A549 (cell line): ENCODE measurements at regions not wholly inside any gene's neighbourhood (a gene's known extent, or its start where the extent isn't known, plus 50 kb on each side); places are given as distances from the start of the nearest gene placed in this dataset.
A peak's percentile ranks its signal among the peaks of the same experiment; 100 is the strongest.

Experiments used
- ATAC-seq, 2 experiments: fragments of 200-7000 bp in 1 of 2; fragments of >200 bp in 1 of 2; cut with Nextera tagmentation in 1 of 2; cut with Tn5 transposase in 1 of 2; 3 replicates each; pipeline versions ENCODE4 v1.8.0 to v1.9.1; 2018 to 2020; ENCODE audit warnings: mild to moderate bottlenecking in 1 of 2, moderate library complexity in 1 of 2
- CTCF ChIA-PET: fragments of 300-600 bp; sonication (Branson Sonifier 250); formaldehyde crosslinking; extraction: SDS; loops from one replicate; lab custom pipeline; 2021; ENCODE audit warnings: antibody characterized with exemption, inconsistent platforms; lab: Yijun Ruan, JAX
- POLR2A ChIA-PET: fragments of 350-600 bp; formaldehyde crosslinking; extraction: SDS; loops from one replicate; lab custom pipeline; 2021; ENCODE audit warnings: antibody characterized with exemption, inconsistent platforms; lab: Yijun Ruan, JAX
- DNase-seq, 2 experiments: peaks; one replicate each; pipeline versions ENCODE4 v3.0.0 to v3.0.0-alpha.2; 2011 to 2016; ENCODE audit warnings: low read depth in 1 of 2, low spot score in 1 of 2
- FAIRE-seq: peaks from 2 replicates; lab custom pipeline; 2011; peaks lifted over from hg19 to GRCh38; lab: Jason Lieb, UNC
- H3K27ac ChIP-seq, 2 experiments: fragments of >200 bp; sonication (Bioruptor Twin); formaldehyde crosslinking; 3 replicates each; pipeline ENCODE4 v1.5.1; 2016 to 2017
- H3K4me1 ChIP-seq: fragments of >200 bp; sonication (Bioruptor Twin); formaldehyde crosslinking; 3 replicates; pipeline ENCODE4 v1.6.1; 2016
- H3K4me2 ChIP-seq: fragments of >200 bp; sonication (Bioruptor Twin); formaldehyde crosslinking; 3 replicates; pipeline ENCODE4 v1.6.1; 2016
- H3K4me3 ChIP-seq: fragments of >200 bp; sonication (Bioruptor Twin); formaldehyde crosslinking; 3 replicates; pipeline ENCODE4 v1.5.1; 2016
- H3K9me3 ChIP-seq: fragments of >200 bp; sonication (Bioruptor Twin); formaldehyde crosslinking; 3 replicates; pipeline ENCODE4 v1.6.1; 2016
- BHLHE40 ChIP-seq: IDR thresholded peaks from 2 replicates; pipeline ENCODE4 v1.6.1; 2012; ENCODE audit warnings: low read depth, low read length, inconsistent platforms
- CTCF ChIP-seq: fragments of >200 bp; sonication (Bioruptor Twin); formaldehyde crosslinking; IDR thresholded peaks from 3 replicates; pipeline ENCODE4 v1.5.1; 2016
- EHF ChIP-seq: fragments of 250-450 bp; sonication (Bioruptor Pico); IDR thresholded peaks from 2 replicates; pipeline ENCODE4 v1.5.0; 2020; ENCODE audit warnings: mild to moderate bottlenecking
- ELK1 ChIP-seq: fragments of 150-350 bp; IDR thresholded peaks from 2 replicates; pipeline ENCODE4 v1.6.1; 2014; ENCODE audit warnings: low read depth, mild to moderate bottlenecking, low read length
- ESRRA ChIP-seq: fragments of 150-350 bp; IDR thresholded peaks from 2 replicates; pipeline ENCODE4 v1.6.1; 2014; ENCODE audit warnings: mild to moderate bottlenecking, low read length, borderline replicate concordance
- FOSL2 ChIP-seq, 2 experiments: fragments of 450-650 bp in 1 of 2; fragments of >200 bp in 1 of 2; sonication (Bioruptor Twin) in 1 of 2; formaldehyde crosslinking; IDR thresholded peaks; 2 replicates each; pipeline versions ENCODE4 v1.5.0 to v1.6.1; 2016 to 2020; ENCODE audit warnings: mild to moderate bottlenecking in 1 of 2, moderate library complexity in 1 of 2
- GATA3 ChIP-seq: IDR thresholded peaks from 2 replicates; pipeline ENCODE4 v1.6.1; 2012; ENCODE audit warnings: borderline replicate concordance
- HOXB5 ChIP-seq: fragments of 250-450 bp; sonication (Bioruptor Pico); IDR thresholded peaks from 2 replicates; pipeline ENCODE4 v1.5.0; 2020; ENCODE audit warnings: mild to moderate bottlenecking, moderate library complexity
- JUN ChIP-seq, 2 experiments: fragments of >200 bp; sonication (Bioruptor Twin); formaldehyde crosslinking; IDR thresholded peaks; 2 replicates in 1 of 2; 3 replicates in 1 of 2; pipeline ENCODE4 v1.6.1; 2016 to 2017
- MAX ChIP-seq: IDR thresholded peaks from 2 replicates; pipeline ENCODE4 v1.6.1; 2012
- MAZ ChIP-seq: fragments of 150-350 bp; IDR thresholded peaks from 2 replicates; pipeline ENCODE4 v1.6.1; 2014; ENCODE audit warnings: antibody characterized with exemption, low read depth, low read length, borderline replicate concordance
- NPAS2 ChIP-seq: fragments of 250-450 bp; sonication (Bioruptor Pico); IDR thresholded peaks from 2 replicates; pipeline ENCODE4 v1.8.0; 2022; ENCODE audit warnings: mild to moderate bottlenecking, moderate library complexity, borderline replicate concordance
- PBX3 ChIP-seq: IDR thresholded peaks from 2 replicates; pipeline ENCODE4 v1.6.1; 2012
- PHF8 ChIP-seq: fragments of 200-600 bp; sonication (generic); IDR thresholded peaks from 2 replicates; pipeline ENCODE4 v1.6.1; 2016; ENCODE audit warnings: low read depth, mild to moderate bottlenecking, antibody characterized with exemption, moderate library complexity, borderline replicate concordance
- RAD21 ChIP-seq, 2 experiments: fragments of >200 bp in 1 of 2; sonication (Bioruptor Twin) in 1 of 2; formaldehyde crosslinking in 1 of 2; IDR thresholded peaks in 1 of 2; conservative IDR thresholded peaks in 1 of 2; 2 replicates in 1 of 2; 3 replicates in 1 of 2; pipeline ENCODE4 v1.6.1; 2012 to 2018; ENCODE audit warnings: inconsistent platforms in 1 of 2
- RARB ChIP-seq: fragments of 250-450 bp; sonication (Bioruptor Pico); IDR thresholded peaks from 2 replicates; pipeline ENCODE4 v1.8.0; 2021; ENCODE audit warnings: mild to moderate bottlenecking, moderate library complexity
- SMC3 ChIP-seq: fragments of >200 bp; sonication (Bioruptor Twin); formaldehyde crosslinking; IDR thresholded peaks from 3 replicates; pipeline ENCODE4 v1.6.1; 2018; ENCODE audit warnings: inconsistent platforms
- SREBF2 ChIP-seq: fragments of 450-650 bp; IDR thresholded peaks from 2 replicates; pipeline ENCODE4 v1.6.1; 2014; ENCODE audit warnings: mild to moderate bottlenecking, moderate library complexity
- WGBS: methylation state at CpG from one replicate; pipeline ENCODE4 v1.1.6; 2017; ENCODE audit errors: missing lambda C conversion rate; 5-methylcytosine and 5-hydroxymethylcytosine counted together

- Histone ChIP-seq H3K27ac (no peak overlapping the region), H3K4me3 (no peak overlapping the region), H3K4me1 (0 out of 3 replicates have a peak, but pooled peaks cover 3% of the 10 kb centered on the region), H3K4me2 (no peak overlapping the region), H3K9me3 (no peaks in the 10 kb centered on the region)
- TF ChIP-seq MAX (no peak), BHLHE40 (no peak), JUN (IDR thresholded peaks at IDR 0.05) (no peak), RARB (CRISPR knock-in tag) (no peak)
- ChIA-PET CTCF (no interaction called here), POLR2A (no interaction called here)
- FAIRE-seq (no peak), ATAC-seq (no peak), DNase-seq (no peak)
- 96% methylated on average over 3 of the region's 3 CpGs for WGBS
Measured at GRCh38 chr6:100259865-100260264, 204.9 kb downstream of the SIM1 start.

DNA sequence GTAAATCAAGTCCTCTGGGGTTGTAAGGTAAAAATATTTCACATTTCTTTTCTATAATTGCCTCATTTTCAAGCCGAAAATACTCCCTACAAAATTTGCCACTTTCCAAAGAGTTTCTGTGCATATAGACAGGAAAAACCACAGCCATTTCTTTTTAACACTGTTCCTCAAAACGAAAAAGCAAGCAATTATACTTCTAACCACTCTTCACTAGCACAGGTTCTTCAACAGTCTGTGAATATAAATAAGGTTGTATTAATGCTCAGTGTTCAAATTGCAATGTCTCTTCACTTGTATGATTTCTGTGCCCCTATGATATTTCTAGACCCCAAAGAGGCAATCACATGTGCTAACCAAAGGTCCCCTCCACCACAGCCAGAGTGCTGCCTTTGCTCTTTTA, 206.0 kb downstream of the SIM1 start:
- CTCF ChIA-PET = interaction anchor here (1.2 to 1.3 kb wide), 2 partner anchors 37 to 82 kb away, joined by 3 to 4 read pairs; no protein-coding TSS in a partner anchor
- H3K9me3 ChIP-seq = no peaks in the 10 kb centered on the region
- peak overlapping the region in 1 of 2 experiments; percentile 57; a peak in 2 of 6 replicates for H3K27ac ChIP-seq
- H3K4me2 ChIP-seq = no peak overlapping the region
- 0 out of 3 replicates have a peak, but pooled peaks cover 3% of the 10 kb centered on the region for H3K4me1 ChIP-seq
- no peak for DNase-seq
- no peak for TF ChIP-seq MAZ
- TF ChIP-seq PBX3 = no peak
- no peak for TF ChIP-seq ELK1
- TF ChIP-seq NPAS2 (CRISPR knock-in tag) = no peak
- TF ChIP-seq ESRRA = no peak
- no peak for TF ChIP-seq SREBF2
- no peak for TF ChIP-seq MAX
- no peak for TF ChIP-seq JUN (IDR thresholded peaks at IDR 0.05)
- no peak for TF ChIP-seq GATA3
- no peak for TF ChIP-seq FOSL2 (IDR thresholded peaks at IDR 0.05)
- TF ChIP-seq FOSL2 (CRISPR knock-in tag; IDR thresholded peaks at IDR 0.05) = no peak
- no peak for TF ChIP-seq HOXB5
- WGBS = 43% methylated on average over 2 of the region's 2 CpGs
- H3K4me3 ChIP-seq = no peak overlapping the region
- ATAC-seq = no peak
- FAIRE-seq = no peak
- POLR2A ChIA-PET = no interaction called here

- ATAC-seq = peak; percentile 92 to 93
- H3K4me2 ChIP-seq = peak overlapping the region; percentile 68
- FAIRE-seq = peak; percentile 78
- peak overlapping the region; percentile 30 to 69 for H3K27ac ChIP-seq
- peak; percentile 46 to 58 for DNase-seq
- CTCF ChIA-PET = interaction anchor here (0.6 to 1.3 kb wide), 8 partner anchors 10 to 420 kb away, joined by 3 to 11 read pairs (median 3); no protein-coding TSS in a partner anchor
- 3% methylated on average over 4 of the region's 4 CpGs for WGBS
- H3K4me1 ChIP-seq = 0 out of 3 replicates have a peak, but pooled peaks cover 3% of the 10 kb centered on the region
- POLR2A ChIA-PET = no interaction called here
- TF ChIP-seq HOXB5 = peak; percentile 67; the same call in 1 of the 2 replicates
- no peak for TF ChIP-seq PHF8
- TF ChIP-seq CTCF = peak; percentile 44
- TF ChIP-seq SMC3 = peak; percentile 59
- no peak for TF ChIP-seq JUN (IDR thresholded peaks at IDR 0.05)
- TF ChIP-seq EHF (CRISPR knock-in tag) = no peak
- TF ChIP-seq RAD21 (conservative IDR thresholded peaks at IDR 0.05 in 1 of 2, IDR thresholded peaks at IDR 0.05 in 1 of 2) = peak; percentile 59 to 63
- peak overlapping the region; percentile 10; the same call in 1 of the 3 replicates for H3K4me3 ChIP-seq
- no peaks in the 10 kb centered on the region for H3K9me3 ChIP-seq
Measured at GRCh38 chr6:100257793-100258395, 206.8 kb downstream of the SIM1 start.
